IPS-18c (cell line): ENCODE measurements at regions not wholly inside any gene's neighbourhood (a gene's known extent, or its start where the extent isn't known, plus 50 kb on each side); places are given as distances from the start of the nearest gene placed in this dataset.
A peak's percentile ranks its signal among the peaks of the same experiment; 100 is the strongest.
"Not testable (repeated sequence)": the region's sequence is repeated elsewhere in the genome, so short reads cannot be mapped to it uniquely, and the experiment has no call there.

Experiments used
- H3K4me3 ChIP-seq: 2 replicates; pipeline ENCODE4 v1.7.0; 2013; ENCODE audit warnings: low read depth, mild to moderate bottlenecking, low read length, moderate library complexity; ENCODE audit not compliant: insufficient read depth
- H3K9me3 ChIP-seq: one replicate; pipeline ENCODE4 v1.6.1; 2013; ENCODE audit warnings: mild to moderate bottlenecking, low read length, moderate library complexity; ENCODE audit not compliant: control insufficient read depth, insufficient read depth

GRCh38 chr19:56993851-56994250 is 125.9 kb upstream of the USP29 start:
- H3K9me3 ChIP-seq, result peaks cover 26% of the 10 kb centered on the region

GRCh38 chr19:56994251-56995017 is 125.4 kb upstream of the USP29 start:
- Histone ChIP-seq H3K9me3 (peaks cover 26% of the 10 kb centered on the region), H3K4me3 (no peak overlapping the region)

More at GRCh38 chr19:56993851-56994250, 125.9 kb upstream of the USP29 start:
- no peak overlapping the region; the same call in 1 of the 2 replicates for H3K4me3 ChIP-seq

DNA sequence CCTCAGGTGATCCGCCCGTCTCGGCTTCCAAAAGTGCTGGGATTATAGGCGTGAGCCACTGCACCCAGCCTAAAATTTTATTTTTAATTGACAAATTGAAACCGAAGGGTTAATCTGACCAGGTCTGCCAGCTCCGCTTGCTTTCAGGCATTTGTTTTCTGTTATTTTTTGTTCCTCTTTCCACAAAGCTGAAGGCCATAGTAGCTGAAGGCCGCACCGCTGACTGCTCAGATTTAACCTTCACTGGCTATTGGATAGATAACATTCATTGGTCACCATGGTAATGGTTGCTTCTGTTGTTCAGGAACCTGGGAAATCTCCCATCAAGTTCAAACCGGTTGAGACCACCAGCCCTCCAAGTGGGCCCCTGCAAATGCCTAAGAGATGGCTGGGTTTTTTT is 124.5 kb upstream of the USP29 start:
- peaks cover 25% of the 10 kb centered on the region for H3K9me3 ChIP-seq
- no peak overlapping the region for H3K4me3 ChIP-seq

DNA sequence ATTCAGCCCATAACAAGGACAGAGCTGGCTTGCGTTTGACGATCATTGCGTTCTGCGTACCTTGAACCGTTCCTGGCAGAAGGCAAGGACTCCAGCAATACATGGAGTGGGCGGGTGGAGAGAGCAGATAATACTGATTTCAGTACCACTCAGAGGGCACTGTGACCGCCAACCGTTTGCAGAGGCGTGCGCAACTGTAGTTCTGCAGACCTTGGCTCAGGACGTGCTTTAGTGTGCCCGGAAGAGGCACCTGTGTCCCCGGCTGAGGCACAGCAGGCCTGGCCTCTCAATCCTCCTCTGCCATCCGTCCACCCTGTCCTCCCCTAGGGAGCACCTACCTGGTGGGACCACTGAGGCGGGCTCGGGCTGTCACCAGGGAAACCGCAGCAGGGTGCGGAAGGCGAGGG is 117.6 kb upstream of the USP29 start:
- H3K4me3 ChIP-seq, result 0 out of 2 replicates have a peak overlapping the region, but pooled peaks have one; percentile 3
- H3K9me3 ChIP-seq, result peaks cover 25% of the 10 kb centered on the region

- H3K9me3 ChIP-seq, result peaks cover 25% of the 10 kb centered on the region
- H3K4me3 ChIP-seq, result no peak overlapping the region
Measured at GRCh38 chr19:57002710-57003109, 117.1 kb upstream of the USP29 start.

DNA sequence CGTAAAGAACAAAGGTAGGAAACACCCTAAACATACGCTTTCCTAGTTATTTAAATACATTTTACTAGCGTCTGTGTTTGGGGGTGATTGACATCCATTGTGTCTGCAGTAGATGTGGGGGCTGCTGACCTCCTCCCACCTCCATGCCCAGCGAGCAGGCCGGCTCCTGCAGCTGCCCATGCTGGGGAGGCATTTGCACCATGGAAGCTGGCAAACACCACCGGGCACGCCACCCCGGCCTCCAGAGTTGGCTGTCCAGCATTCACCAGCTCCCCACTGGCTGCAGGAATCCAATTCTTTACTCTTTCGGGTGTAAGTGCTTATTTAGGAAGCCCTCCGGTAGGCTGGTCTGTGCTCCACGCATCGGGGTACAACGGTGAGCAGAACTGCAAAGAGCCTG is 115.4 kb upstream of the USP29 start:
- H3K9me3 ChIP-seq, result peaks cover 21% of the 10 kb centered on the region
- no peak overlapping the region for H3K4me3 ChIP-seq

- Histone ChIP-seq H3K4me3 (no peak overlapping the region), H3K9me3 (peaks cover 35% of the 10 kb centered on the region)
Measured at GRCh38 chr19:57008432-57008831, 111.4 kb upstream of the USP29 start.

DNA sequence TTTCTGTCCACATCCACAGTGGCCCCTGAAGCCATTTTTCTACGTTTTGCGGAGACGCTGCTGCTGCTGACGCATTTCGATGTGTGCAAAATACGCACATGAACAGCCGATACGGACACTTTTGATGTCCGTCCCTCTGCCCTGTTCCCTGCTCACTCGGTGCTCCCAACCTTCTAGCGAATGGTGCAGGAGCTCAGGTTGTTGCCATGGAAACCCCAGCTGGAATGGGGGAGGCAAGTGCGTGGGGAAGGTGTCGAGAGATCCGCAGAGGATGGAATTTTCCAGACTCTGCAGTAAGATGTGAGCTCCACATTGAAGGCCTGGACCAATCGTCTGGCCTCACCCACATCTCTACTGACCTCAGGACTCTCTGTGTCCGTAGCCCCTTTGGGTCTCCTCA is 109.2 kb upstream of the USP29 start:
- H3K4me3 ChIP-seq, result no peak overlapping the region

DNA sequence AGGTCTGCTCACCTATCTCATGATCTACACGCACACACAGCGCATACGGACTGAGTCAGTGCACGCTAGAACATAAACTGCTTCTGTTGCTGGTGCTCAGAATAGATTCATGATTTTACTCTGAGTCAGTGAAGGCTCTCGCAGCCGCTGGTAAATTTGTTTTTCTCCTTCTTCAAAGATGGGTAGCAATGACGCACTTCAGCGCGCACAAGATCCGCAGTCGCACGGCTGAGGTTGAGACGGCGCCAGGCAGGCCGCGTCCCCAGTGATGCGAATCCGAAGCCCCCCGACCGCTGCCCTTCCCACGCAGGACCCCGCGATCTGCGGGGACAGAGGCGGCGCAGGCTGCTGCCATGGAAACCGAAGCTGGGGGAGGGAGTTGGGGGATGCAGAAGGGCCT is 103.7 kb upstream of the USP29 start:
- H3K4me3 ChIP-seq, result no peak overlapping the region
- H3K9me3 ChIP-seq, result peaks cover 21% of the 10 kb centered on the region

More for the DNA sequence above, 109.2 kb upstream of the USP29 start:
- peaks cover 33% of the 10 kb centered on the region for H3K9me3 ChIP-seq

DNA sequence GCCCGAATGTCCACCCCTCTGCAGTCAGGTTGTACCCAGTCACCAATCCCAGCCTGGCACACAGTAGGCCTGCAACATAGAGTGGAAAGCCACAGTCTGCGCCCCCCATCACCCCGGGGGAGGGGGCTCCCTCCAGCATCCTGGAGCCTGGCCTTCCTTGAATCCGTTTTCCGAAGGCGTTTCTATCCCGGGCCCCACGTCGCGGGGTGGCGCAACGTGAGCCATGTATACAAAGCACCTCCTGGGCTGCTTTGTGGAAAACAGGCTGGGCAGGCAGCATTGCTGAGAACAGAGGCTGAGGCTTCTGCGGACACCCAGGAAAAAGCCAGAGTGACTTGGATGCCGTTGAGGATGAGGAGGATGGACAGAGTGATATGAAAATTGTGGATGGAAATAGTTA is 103.3 kb upstream of the USP29 start:
- H3K4me3 ChIP-seq, result no peak overlapping the region
- peaks cover 20% of the 10 kb centered on the region for H3K9me3 ChIP-seq

- H3K9me3 ChIP-seq, result peaks cover 25% of the 10 kb centered on the region
Measured at GRCh38 chr19:57025491-57025890, 94.3 kb upstream of the USP29 start.

DNA sequence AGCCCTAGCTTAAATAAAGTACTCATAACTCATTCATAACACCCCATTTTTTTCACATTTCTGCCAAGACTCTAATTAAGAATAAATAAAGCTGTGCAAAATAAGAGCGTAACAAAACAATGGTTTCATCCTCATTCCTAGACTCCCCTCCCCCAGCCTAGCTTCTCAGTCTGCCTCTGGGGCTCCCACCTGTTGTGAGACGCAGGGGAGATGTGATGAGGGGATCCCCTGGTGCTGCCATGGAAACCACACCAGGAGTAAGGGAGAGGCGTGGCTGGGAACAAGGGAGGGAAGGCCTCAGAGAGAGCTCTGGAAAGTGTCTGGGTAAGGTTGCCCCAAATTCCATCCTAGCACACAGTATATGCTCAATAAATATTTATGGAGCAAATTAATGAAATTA is 93.3 kb upstream of the USP29 start:
- Histone ChIP-seq H3K9me3 (peaks cover 25% of the 10 kb centered on the region), H3K4me3 (no peak overlapping the region)

More at GRCh38 chr19:57025491-57025890, 94.3 kb upstream of the USP29 start:
- H3K4me3 ChIP-seq, result no peak overlapping the region

DNA sequence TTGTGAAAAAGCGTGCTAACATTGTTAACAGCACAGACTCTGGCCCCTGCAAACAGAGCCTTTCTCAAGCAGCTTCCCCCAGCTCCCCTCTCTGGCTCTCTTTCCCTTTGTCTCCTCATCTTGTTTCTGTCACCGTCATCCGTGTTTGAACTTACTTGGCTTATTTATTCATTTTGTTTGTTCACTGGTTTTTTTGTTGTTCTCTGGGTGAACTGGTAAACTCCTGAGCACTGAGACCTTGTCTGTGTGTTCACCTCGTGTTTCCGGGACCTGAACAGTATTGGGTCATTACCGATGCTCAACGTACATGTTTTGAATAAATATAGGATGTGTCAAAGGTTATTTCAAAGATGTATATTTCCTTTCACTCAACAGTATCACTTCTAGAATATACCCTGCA is 92.4 kb upstream of the USP29 start:
- Histone ChIP-seq H3K4me3 (no peak overlapping the region), H3K9me3 (peaks cover 22% of the 10 kb centered on the region)

GRCh38 chr19:57028804-57029525 is 90.8 kb upstream of the USP29 start:
- H3K4me3 ChIP-seq, result no peak overlapping the region
- H3K9me3 ChIP-seq, result peaks cover 30% of the 10 kb centered on the region

DNA sequence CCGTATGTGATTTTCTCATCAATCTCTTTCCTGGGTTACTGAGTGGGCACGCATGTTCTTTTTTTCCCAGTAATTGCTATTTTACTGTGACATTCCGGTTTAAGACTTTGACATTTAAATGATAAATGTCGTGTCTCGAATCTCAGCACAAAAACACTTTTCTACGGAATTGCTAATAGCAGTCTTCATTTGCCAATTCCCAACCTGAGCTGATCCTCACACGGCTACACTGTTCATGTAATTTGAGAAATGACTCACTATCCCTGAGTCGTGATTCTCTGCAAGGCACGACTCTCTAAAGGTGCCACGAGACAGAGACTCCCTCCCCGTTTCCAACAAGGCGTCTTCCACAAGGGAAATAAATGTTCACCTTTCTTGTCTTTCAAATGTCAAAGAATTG is 88.7 kb upstream of the USP29 start:
- H3K4me3 ChIP-seq, result no peak overlapping the region
- H3K9me3 ChIP-seq, result peaks cover 27% of the 10 kb centered on the region

- Histone ChIP-seq H3K4me3 (peak overlapping the region; percentile 15; the same call in 1 of the 2 replicates), H3K9me3 (peaks cover 23% of the 10 kb centered on the region)
Measured at GRCh38 chr19:57033576-57033975, 86.2 kb upstream of the USP29 start.

- Histone ChIP-seq H3K4me3 (no peak overlapping the region; the same call in 1 of the 2 replicates), H3K9me3 (peaks cover 20% of the 10 kb centered on the region)
Measured at GRCh38 chr19:57034544-57034943, 85.2 kb upstream of the USP29 start.

GRCh38 chr19:57035740-57036139 is 84.0 kb upstream of the USP29 start:
- peaks cover 25% of the 10 kb centered on the region for H3K9me3 ChIP-seq
- H3K4me3 ChIP-seq, result not testable (repeated sequence)
